Tibial nerve (tissue), 3 donors: ENCODE measurements at regions not wholly inside any gene's neighbourhood (a gene's known extent, or its start where the extent isn't known, plus 50 kb on each side); places are given as distances from the start of the nearest gene placed in this dataset.

Experiments
- CTCF ChIP-seq, 5 experiments: fragments of 200-600 bp in 3 of 5; fragments of 450-650 bp in 2 of 5; sonication (generic) in 3 of 5; IDR thresholded peaks; one replicate each; pipeline ENCODE4 v1.5.1; 2016 to 2019; ENCODE audit warnings: antibody characterized with exemption in 5 of 5, mild to moderate bottlenecking in 3 of 5, moderate library complexity in 2 of 5
- POLR2A ChIP-seq, 2 donors: fragments of 450-650 bp; IDR thresholded peaks; one replicate each; pipeline ENCODE4 v1.6.1; 2017; ENCODE audit warnings: antibody characterized with exemption in 2 of 2, mild to moderate bottlenecking in 2 of 2, moderate library complexity in 2 of 2

GRCh38 chr5:155094455-155094854, 80.9 kb downstream of the KIF4B start:
- TF ChIP-seq CTCF (IDR thresholded peaks at IDR 0.05), result no peak
- no peak for TF ChIP-seq POLR2A (IDR thresholded peaks at IDR 0.05)
